Nephron progenitor cell (in vitro differentiated cells): ENCODE measurements at regions not wholly inside any gene's neighbourhood (a gene's known extent, or its start where the extent isn't known, plus 50 kb on each side); places are given as distances from the start of the nearest gene placed in this dataset.

Experiments used
- DNase-seq: peaks from one replicate; pipeline ENCODE4 v3.0.0; 2021
- H3K27ac Mint-ChIP-seq: 2 replicates; pipeline ENCODE4 v1.8.0; 2021; ENCODE audit warnings: mild to moderate bottlenecking, moderate library complexity, mixed read lengths
- H3K27me3 Mint-ChIP-seq: 2 replicates; pipeline ENCODE4 v1.8.0; 2021; ENCODE audit warnings: mild to moderate bottlenecking, low read depth, mixed read lengths; ENCODE audit not compliant: poor library complexity
- H3K36me3 Mint-ChIP-seq: 2 replicates; pipeline ENCODE4 v1.8.0; 2021; ENCODE audit warnings: low read depth, mixed read lengths
- H3K4me1 Mint-ChIP-seq: 2 replicates; pipeline ENCODE4 v1.8.0; 2021; ENCODE audit warnings: mixed read lengths
- H3K4me3 Mint-ChIP-seq: 2 replicates; pipeline ENCODE4 v1.8.0; 2021; ENCODE audit warnings: mild to moderate bottlenecking, moderate library complexity, mixed read lengths
- H3K9me3 Mint-ChIP-seq: 2 replicates; pipeline ENCODE4 v1.8.0; 2021; ENCODE audit warnings: mild to moderate bottlenecking, moderate library complexity, mixed read lengths
- TF ChIP-seq, protein P1 (sequence below): fragments of 200-600 bp; sonication (generic); IDR thresholded peaks from 2 replicates; pipeline ENCODE4 v1.5.0; 2021; ENCODE audit warnings: antibody characterized with exemption

DNA sequence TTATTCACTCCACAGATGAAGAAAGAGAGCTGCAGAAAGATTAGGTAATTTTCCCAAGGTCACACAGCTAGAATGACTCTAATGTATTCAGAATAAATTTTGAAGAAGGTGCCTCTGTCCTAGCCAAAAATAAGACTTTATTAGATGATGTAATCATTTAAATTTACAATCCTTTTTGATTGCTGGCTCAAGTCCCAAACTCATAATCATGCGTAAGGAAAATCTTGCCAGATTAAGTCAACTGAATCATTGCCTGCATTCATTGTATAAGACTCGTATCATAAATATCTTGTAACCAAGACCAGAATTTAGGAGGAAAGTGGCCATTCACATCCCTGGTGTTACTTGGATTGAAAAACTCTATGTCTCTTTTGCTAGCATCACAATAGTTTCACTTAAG, 53.1 kb upstream of the STK39 start:
- Mint-ChIP-seq H3K36me3 (no peaks in the 10 kb centered on the region), H3K27me3 (no peaks in the 10 kb centered on the region), H3K27ac (no peak overlapping the region), H3K4me3 (no peak overlapping the region), H3K4me1 (no peaks in the 10 kb centered on the region), H3K9me3 (peaks cover 12% of the 10 kb centered on the region)
- TF ChIP-seq, protein P1, sequence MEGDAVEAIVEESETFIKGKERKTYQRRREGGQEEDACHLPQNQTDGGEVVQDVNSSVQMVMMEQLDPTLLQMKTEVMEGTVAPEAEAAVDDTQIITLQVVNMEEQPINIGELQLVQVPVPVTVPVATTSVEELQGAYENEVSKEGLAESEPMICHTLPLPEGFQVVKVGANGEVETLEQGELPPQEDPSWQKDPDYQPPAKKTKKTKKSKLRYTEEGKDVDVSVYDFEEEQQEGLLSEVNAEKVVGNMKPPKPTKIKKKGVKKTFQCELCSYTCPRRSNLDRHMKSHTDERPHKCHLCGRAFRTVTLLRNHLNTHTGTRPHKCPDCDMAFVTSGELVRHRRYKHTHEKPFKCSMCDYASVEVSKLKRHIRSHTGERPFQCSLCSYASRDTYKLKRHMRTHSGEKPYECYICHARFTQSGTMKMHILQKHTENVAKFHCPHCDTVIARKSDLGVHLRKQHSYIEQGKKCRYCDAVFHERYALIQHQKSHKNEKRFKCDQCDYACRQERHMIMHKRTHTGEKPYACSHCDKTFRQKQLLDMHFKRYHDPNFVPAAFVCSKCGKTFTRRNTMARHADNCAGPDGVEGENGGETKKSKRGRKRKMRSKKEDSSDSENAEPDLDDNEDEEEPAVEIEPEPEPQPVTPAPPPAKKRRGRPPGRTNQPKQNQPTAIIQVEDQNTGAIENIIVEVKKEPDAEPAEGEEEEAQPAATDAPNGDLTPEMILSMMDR = no peak
- DNase-seq = no peak

DNA sequence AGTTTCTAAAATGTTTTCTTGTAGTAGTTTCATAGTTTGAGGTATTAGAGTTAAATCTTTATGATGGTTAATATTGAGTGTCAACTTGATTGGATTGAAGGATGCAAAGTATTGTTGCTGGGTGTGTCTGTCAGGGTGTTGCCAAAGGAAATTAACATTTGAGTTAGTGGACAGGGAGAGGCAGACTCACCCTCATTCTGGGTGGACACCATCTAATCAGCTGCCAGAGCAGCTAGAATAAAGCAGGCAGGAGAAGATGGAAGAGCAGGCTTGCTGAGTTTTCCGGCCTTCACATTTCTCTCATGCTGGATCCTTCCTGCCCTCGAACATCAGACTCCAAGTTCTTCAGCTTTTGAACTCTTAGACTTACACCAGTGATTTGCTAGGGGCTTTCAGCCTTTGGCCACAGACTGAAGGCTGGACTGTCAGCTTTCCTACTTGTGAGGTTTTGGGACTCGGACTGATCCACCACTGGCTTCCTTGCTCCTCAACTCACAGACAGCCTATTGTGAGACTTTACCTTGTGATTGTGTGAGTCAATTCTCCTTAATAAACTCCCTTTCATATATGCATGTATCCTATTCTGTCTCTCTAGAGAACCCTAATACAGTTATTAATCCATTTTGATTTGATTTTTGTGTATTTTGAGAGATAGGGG, 56.8 kb upstream of the STK39 start:
- no peak overlapping the region for H3K27ac Mint-ChIP-seq
- no peaks in the 10 kb centered on the region for H3K4me1 Mint-ChIP-seq
- H3K9me3 Mint-ChIP-seq = peaks cover 47% of the 10 kb centered on the region
- peaks cover 5% of the 10 kb centered on the region for H3K36me3 Mint-ChIP-seq
- TF ChIP-seq, protein P1 = no peak
- no peak for DNase-seq
- no peaks in the 10 kb centered on the region for H3K27me3 Mint-ChIP-seq
- no peak overlapping the region for H3K4me3 Mint-ChIP-seq

DNA sequence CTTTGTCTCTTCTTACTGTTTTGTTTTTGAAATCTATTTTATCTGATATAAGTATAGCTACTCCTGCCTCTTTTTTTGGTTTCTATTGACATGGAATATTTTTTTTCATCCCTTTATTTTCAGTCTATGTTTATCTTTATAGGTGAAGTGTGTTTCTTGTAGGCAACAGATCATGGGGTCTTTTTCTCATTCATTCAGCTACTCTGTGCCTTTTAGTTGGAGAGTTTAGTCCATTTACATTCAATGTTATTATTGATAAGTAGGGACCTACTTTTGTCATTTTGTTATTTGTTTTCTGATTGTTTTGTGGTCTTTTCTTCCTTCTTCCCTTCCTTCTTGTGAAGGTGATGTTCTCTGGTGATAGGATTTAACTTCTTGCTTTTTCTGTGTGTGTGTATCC, 60.0 kb upstream of the STK39 start:
- Mint-ChIP-seq H3K9me3 (peaks cover 53% of the 10 kb centered on the region), H3K4me3 (no peak overlapping the region), H3K27me3 (no peaks in the 10 kb centered on the region), H3K4me1 (peaks cover 9% of the 10 kb centered on the region), H3K27ac (no peak overlapping the region), H3K36me3 (peaks cover 5% of the 10 kb centered on the region)
- no peak for DNase-seq
- TF ChIP-seq, protein P1 = no peak

DNA sequence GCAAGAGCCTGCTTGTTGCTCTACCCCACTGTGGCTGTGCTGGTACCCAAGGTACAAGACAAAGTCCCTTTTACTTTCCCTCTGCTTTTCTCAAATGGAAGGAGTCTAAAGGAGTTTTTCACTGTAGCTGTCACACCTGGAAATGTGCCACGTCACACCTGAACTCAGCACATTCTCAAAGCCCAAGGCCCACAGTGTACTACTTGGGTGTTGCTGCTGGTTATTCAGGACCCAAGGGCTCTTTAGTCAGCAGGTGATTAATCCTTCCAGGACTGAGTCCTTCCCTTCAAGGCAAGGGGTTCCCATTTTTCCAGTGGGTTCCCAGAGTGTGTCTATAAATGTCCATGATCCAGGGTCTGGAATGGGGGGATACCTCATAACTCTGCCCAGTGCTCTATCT, 63.2 kb upstream of the STK39 start:
- Mint-ChIP-seq H3K27ac (no peak overlapping the region), H3K9me3 (peaks cover 40% of the 10 kb centered on the region), H3K27me3 (no peaks in the 10 kb centered on the region), H3K4me1 (peaks cover 10% of the 10 kb centered on the region), H3K4me3 (no peak overlapping the region), H3K36me3 (peaks cover 5% of the 10 kb centered on the region)
- TF ChIP-seq, protein P1 = no peak
- no peak for DNase-seq

DNA sequence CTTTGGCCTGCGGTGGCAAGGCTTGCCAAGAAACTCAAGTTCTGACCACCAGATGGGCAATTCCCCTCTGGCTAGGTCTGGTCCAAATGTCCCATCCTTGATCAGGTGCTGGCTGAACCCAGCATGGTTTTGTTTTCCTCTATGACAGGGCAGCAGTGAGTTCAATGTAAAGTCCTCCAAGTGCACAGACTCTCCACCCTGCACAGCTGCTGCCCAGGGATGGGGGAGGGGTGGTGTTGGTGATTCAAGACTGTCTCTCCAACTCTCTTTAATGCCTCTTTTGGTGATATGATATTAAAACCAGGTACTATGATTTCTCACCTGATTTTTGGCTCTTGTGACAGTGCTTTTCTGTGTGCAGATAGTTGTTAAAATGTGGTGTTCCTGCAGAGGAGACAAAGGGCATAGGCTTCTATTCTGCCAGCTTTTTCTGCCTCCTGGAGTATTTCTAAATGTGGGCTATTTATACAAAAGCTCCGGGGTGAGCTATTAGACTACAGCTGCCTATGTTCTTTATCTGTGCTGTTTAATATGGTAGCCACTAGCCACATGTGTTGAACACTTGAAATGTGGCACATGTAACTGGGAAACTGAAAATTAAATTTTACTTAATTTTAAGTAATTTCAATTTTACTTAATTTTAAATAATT, 64.0 kb upstream of the STK39 start:
- TF ChIP-seq, protein P1 = no peak
- Mint-ChIP-seq H3K27ac (no peak overlapping the region), H3K4me1 (peaks cover 10% of the 10 kb centered on the region)

More for the DNA sequence above, 64.0 kb upstream of the STK39 start:
- H3K27me3 Mint-ChIP-seq = no peaks in the 10 kb centered on the region
- peaks cover 32% of the 10 kb centered on the region for H3K9me3 Mint-ChIP-seq
- peak; percentile 8 for DNase-seq
- peaks cover 5% of the 10 kb centered on the region for H3K36me3 Mint-ChIP-seq
- H3K4me3 Mint-ChIP-seq = no peak overlapping the region
